Fibroblast of lung (primary cell): ENCODE measurements at regions not wholly inside any gene's neighbourhood (a gene's known extent, or its start where the extent isn't known, plus 50 kb on each side); places are given as distances from the start of the nearest gene placed in this dataset.

ENCODE experiments used
- DNase-seq, 2 donors: peaks; one replicate each; pipeline versions ENCODE4 v3.0.0 to v3.0.0-alpha.2; 2010; ENCODE audit warnings: low read depth in 2 of 2
- H2AFZ ChIP-seq: 2 replicates; pipeline ENCODE4 v1.5.1; 2012; ENCODE audit warnings: low read length, control low read depth, inconsistent platforms
- H3K27ac ChIP-seq: 2 replicates; pipeline ENCODE4 v1.5.1; 2011; ENCODE audit warnings: low read length, control low read depth; ENCODE audit not compliant: insufficient read depth
- H3K27me3 ChIP-seq: 2 replicates; pipeline ENCODE4 v1.5.1; 2011; ENCODE audit warnings: mild to moderate bottlenecking, low read length; ENCODE audit not compliant: control insufficient read depth, insufficient read depth
- H3K36me3 ChIP-seq: 2 replicates; pipeline ENCODE4 v1.5.1; 2011; ENCODE audit warnings: low read length; ENCODE audit not compliant: control insufficient read depth, insufficient read depth
- H3K4me1 ChIP-seq: 2 replicates; pipeline ENCODE4 v1.5.1; 2011; ENCODE audit warnings: low read length; ENCODE audit not compliant: control insufficient read depth, insufficient read depth; ENCODE audit errors: extremely low read depth
- H3K4me2 ChIP-seq: 2 replicates; pipeline ENCODE4 v1.5.1; 2011; ENCODE audit warnings: low read length, control low read depth; ENCODE audit not compliant: insufficient read depth; ENCODE audit errors: extremely low read depth
- H3K4me3 ChIP-seq, 4 experiments: fragments of 200-600 bp in 1 of 4; sonication (generic) in 1 of 4; replicated peaks in 1 of 4; 2 replicates each; pipeline ENCODE4 v1.5.1; 2011 to 2016; ENCODE audit warnings: low read length in 4 of 4, low read depth in 3 of 4, mild to moderate bottlenecking in 3 of 4, control low read depth in 2 of 4, inconsistent platforms in 1 of 4, mixed read lengths in 1 of 4; ENCODE audit not compliant: insufficient read depth in 1 of 4; ENCODE audit errors: control extremely low read depth in 1 of 4
- H3K79me2 ChIP-seq: 2 replicates; pipeline ENCODE4 v1.5.1; 2012; ENCODE audit warnings: mild to moderate bottlenecking, low read length, inconsistent platforms; ENCODE audit not compliant: control insufficient read depth, insufficient read depth
- H3K9ac ChIP-seq: 2 replicates; pipeline ENCODE4 v1.5.1; 2011; ENCODE audit warnings: mild to moderate bottlenecking, low read length, control low read depth; ENCODE audit not compliant: insufficient read depth
- H3K9me3 ChIP-seq: 2 replicates; pipeline ENCODE4 v1.5.1; 2012; ENCODE audit warnings: low read depth, low read length; ENCODE audit not compliant: control insufficient read depth, insufficient read depth
- H4K20me1 ChIP-seq: 2 replicates; pipeline ENCODE4 v1.5.1; 2011; ENCODE audit warnings: low read length; ENCODE audit not compliant: control insufficient read depth, insufficient read depth; ENCODE audit errors: extremely low read depth
- CTCF ChIP-seq, 2 donors: IDR thresholded peaks in 1 of 2; conservative IDR thresholded peaks in 1 of 2; 1 replicate in 1 of 2; 2 replicates in 1 of 2; pipeline ENCODE4 v1.5.1; 2011 to 2012; ENCODE audit warnings: low read length in 2 of 2, control low read depth in 1 of 2, inconsistent platforms in 1 of 2, low read depth in 1 of 2, mild to moderate bottlenecking in 1 of 2
- EZH2 ChIP-seq: IDR thresholded peaks from 2 replicates; pipeline ENCODE4 v1.5.1; 2012; ENCODE audit warnings: low read length, control low read depth, mild to moderate bottlenecking; ENCODE audit errors: missing control alignments

- no peaks in the 10 kb centered on the region for H3K79me2 ChIP-seq
- no peak overlapping the region for H3K9ac ChIP-seq
- no peaks in the 10 kb centered on the region for H3K36me3 ChIP-seq
- H3K27me3 ChIP-seq = no peaks in the 10 kb centered on the region
- no peaks in the 10 kb centered on the region for H3K9me3 ChIP-seq
- no peak for DNase-seq
- H2AFZ ChIP-seq = no peak overlapping the region
- H3K27ac ChIP-seq = no peak overlapping the region
- H4K20me1 ChIP-seq = no peaks in the 10 kb centered on the region
- no peak for TF ChIP-seq CTCF (conservative IDR thresholded peaks at IDR 0.05 in 1 of 2, IDR thresholded peaks at IDR 0.05 in 1 of 2; ENCODE audit: low read depth in 1 of 2, low read length in 2 of 2)
- TF ChIP-seq EZH2 = no peak
- H3K4me1 ChIP-seq = no peaks in the 10 kb centered on the region
- H3K4me3 ChIP-seq = no peak overlapping the region
- no peak overlapping the region for H3K4me2 ChIP-seq
Measured at GRCh38 chr3:22101351-22101750, 350.3 kb upstream of the ZNF385D start.

GRCh38 chr3:22101811-22102210 is 350.8 kb upstream of the ZNF385D start:
- Histone ChIP-seq H2AFZ (no peak overlapping the region), H3K9me3 (no peaks in the 10 kb centered on the region), H4K20me1 (no peaks in the 10 kb centered on the region), H3K79me2 (no peaks in the 10 kb centered on the region), H3K9ac (no peak overlapping the region), H3K4me2 (no peak overlapping the region), H3K36me3 (no peaks in the 10 kb centered on the region), H3K27me3 (no peaks in the 10 kb centered on the region), H3K4me3 (no peak overlapping the region), H3K4me1 (no peaks in the 10 kb centered on the region), H3K27ac (no peak overlapping the region)
- TF ChIP-seq EZH2 = no peak
- TF ChIP-seq CTCF (conservative IDR thresholded peaks at IDR 0.05 in 1 of 2, IDR thresholded peaks at IDR 0.05 in 1 of 2; ENCODE audit: low read depth in 1 of 2, low read length in 2 of 2) = no peak
- DNase-seq = no peak

- no peaks in the 10 kb centered on the region for H3K79me2 ChIP-seq
Measured at GRCh38 chr3:22103423-22103822, 352.4 kb upstream of the ZNF385D start.

More at GRCh38 chr3:22103423-22103822, 352.4 kb upstream of the ZNF385D start:
- Histone ChIP-seq H4K20me1 (no peaks in the 10 kb centered on the region), H2AFZ (no peak overlapping the region), H3K9ac (no peak overlapping the region), H3K27me3 (no peaks in the 10 kb centered on the region), H3K4me2 (no peak overlapping the region), H3K4me3 (no peak overlapping the region), H3K27ac (no peak overlapping the region), H3K9me3 (no peaks in the 10 kb centered on the region), H3K36me3 (no peaks in the 10 kb centered on the region), H3K4me1 (no peaks in the 10 kb centered on the region)
- TF ChIP-seq CTCF (conservative IDR thresholded peaks at IDR 0.05 in 1 of 2, IDR thresholded peaks at IDR 0.05 in 1 of 2; ENCODE audit: low read depth in 1 of 2, low read length in 2 of 2) = no peak
- no peak for TF ChIP-seq EZH2
- no peak for DNase-seq
